K562 (cell line): ENCODE measurements at regions not wholly inside any gene's neighbourhood (a gene's known extent, or its start where the extent isn't known, plus 50 kb on each side); places are given as distances from the start of the nearest gene placed in this dataset.

Experiments
- ATAC-seq: fragments of 200-7000 bp; cut with Tn5 transposase; 3 replicates; pipeline ENCODE4 v1.9.1; 2020; ENCODE audit warnings: moderate library complexity
- BruUV-seq: library from RNA; stranded (reverse); fragments of 400-500 nt; replicated peaks from 2 replicates; lab custom pipeline; 2021; lab: Mats Ljungman, UMichigan
- CTCF ChIA-PET: fragments of 300-600 bp; formaldehyde crosslinking; extraction: SDS; loops from one replicate; lab custom pipeline; 2021; ENCODE audit warnings: low intra/inter-chr PET ratio; lab: Yijun Ruan, JAX
- POLR2A ChIA-PET: fragments of 300-600, 350-650 bp; sonication (Branson Sonifier 250); formaldehyde crosslinking; extraction: SDS; loops from one replicate; lab custom pipeline; 2021; ENCODE audit warnings: antibody characterized with exemption, inconsistent platforms; lab: Yijun Ruan, JAX
- DNase-seq, 4 experiments: peaks; one replicate each; pipeline versions ENCODE4 v3.0.0 to v3.0.0-alpha.2; 2011 to 2018; ENCODE audit warnings: low spot score in 3 of 4, mixed read lengths in 3 of 4; ENCODE audit errors: extremely low read depth in 1 of 4
- FAIRE-seq: peaks from 2 replicates; lab custom pipeline; 2011; peaks lifted over from hg19 to GRCh38; lab: Jason Lieb, UNC
- H2AFZ ChIP-seq: 2 replicates; pipeline ENCODE4 v1.6.0; 2011; ENCODE audit warnings: low read depth, low read length, control low read depth, inconsistent platforms
- H3K27ac ChIP-seq: fragments of 200-600 bp; 3 replicates; pipeline ENCODE4 v1.8.0; 2011; ENCODE audit warnings: low read depth, mild to moderate bottlenecking, control low read depth, inconsistent platforms, low read length, moderate library complexity, mixed read lengths; ENCODE audit errors: extremely low read depth
- H3K27me3 ChIP-seq, 2 experiments: fragments of 300-600 bp in 1 of 2; 2 replicates in 1 of 2; 3 replicates in 1 of 2; pipeline versions ENCODE4 v1.6.0 to v1.8.0; 2011; ENCODE audit warnings: inconsistent platforms in 2 of 2, low read length in 2 of 2, mild to moderate bottlenecking in 1 of 2, mixed read lengths in 1 of 2, moderate library complexity in 1 of 2; ENCODE audit not compliant: control insufficient read depth in 2 of 2, insufficient read depth in 2 of 2
- H3K36me3 ChIP-seq: fragments of 300-600 bp; 3 replicates; pipeline ENCODE4 v1.8.0; 2011; ENCODE audit warnings: mild to moderate bottlenecking, low read length, inconsistent platforms; ENCODE audit not compliant: control insufficient read depth, insufficient read depth
- H3K4me1 ChIP-seq, 2 experiments: fragments of 200-600 bp in 1 of 2; replicated peaks in 1 of 2; 2 replicates in 1 of 2; 3 replicates in 1 of 2; pipeline versions ENCODE4 v1.5.1 to v1.8.0; 2011; ENCODE audit warnings: inconsistent platforms in 2 of 2, low read length in 2 of 2, mild to moderate bottlenecking in 1 of 2, mixed read lengths in 1 of 2, moderate library complexity in 1 of 2; ENCODE audit not compliant: control insufficient read depth in 2 of 2, insufficient read depth in 2 of 2
- H3K4me2 ChIP-seq: 2 replicates; pipeline ENCODE4 v1.6.1; 2011; ENCODE audit warnings: low read length, control low read depth, inconsistent platforms, mixed read lengths; ENCODE audit not compliant: insufficient read depth
- H3K4me3 ChIP-seq: fragments of 200-600 bp; sonication (generic), shearing (Covaris generic); 2 replicates; pipeline ENCODE4 v1.5.1; 2016; ENCODE audit warnings: control low read depth, inconsistent platforms
- H3K79me2 ChIP-seq: fragments of 200-600 bp; 3 replicates; pipeline ENCODE4 v1.8.0; 2011; ENCODE audit warnings: low read length, inconsistent platforms; ENCODE audit not compliant: control insufficient read depth, insufficient read depth
- H3K9ac ChIP-seq, 2 experiments: 2 replicates each; pipeline versions ENCODE4 v1.6.0 to v1.6.1; 2011; ENCODE audit warnings: low read depth in 2 of 2, low read length in 2 of 2, control low read depth in 1 of 2, inconsistent platforms in 1 of 2, mild to moderate bottlenecking in 1 of 2, mixed read lengths in 1 of 2; ENCODE audit not compliant: insufficient read depth in 1 of 2
- H3K9me1 ChIP-seq: one replicate; pipeline ENCODE4 v1.6.0; 2011; ENCODE audit warnings: inconsistent platforms, mild to moderate bottlenecking, low read length, moderate library complexity; ENCODE audit not compliant: control insufficient read depth, insufficient read depth
- H3K9me3 ChIP-seq: replicated peaks from 2 replicates; pipeline ENCODE4 v1.5.1; 2011; ENCODE audit warnings: low read depth, low read length, inconsistent platforms; ENCODE audit not compliant: control insufficient read depth, insufficient read depth
- H4K20me1 ChIP-seq: replicated peaks from 2 replicates; pipeline ENCODE4 v1.6.1; 2011; ENCODE audit warnings: low read length, inconsistent platforms, mixed read lengths; ENCODE audit not compliant: control insufficient read depth, insufficient read depth
- ARID2 ChIP-seq: fragments of 450-650 bp; IDR thresholded peaks from 2 replicates; pipeline ENCODE4 v1.6.1; 2017; ENCODE audit warnings: antibody characterized with exemption, mild to moderate bottlenecking
- E2F3 ChIP-seq: fragments of 250-450 bp; sonication (Bioruptor Pico); IDR thresholded peaks from 2 replicates; pipeline ENCODE4 v1.4.0; 2020; ENCODE audit warnings: mild to moderate bottlenecking
- HINFP ChIP-seq: fragments of 450-650 bp; conservative IDR thresholded peaks from 2 replicates; pipeline ENCODE4 v1.6.1; 2016; ENCODE audit warnings: missing genetic modification characterization, low read depth, mild to moderate bottlenecking, control low read depth, missing compliant biosample characterization
- HMG20A ChIP-seq: fragments of 450-650 bp; formaldehyde crosslinking; conservative IDR thresholded peaks from 2 replicates; pipeline ENCODE4 v1.4.0; 2020; ENCODE audit warnings: mild to moderate bottlenecking, mixed read lengths
- KAT7 ChIP-seq: sonication (generic); formaldehyde crosslinking; IDR thresholded peaks from 2 replicates; pipeline ENCODE4 v1.8.0; 2022; ENCODE audit warnings: missing genetic modification reagents, mild to moderate bottlenecking, borderline replicate concordance
- MEF2D ChIP-seq: conservative IDR thresholded peaks from 2 replicates; pipeline ENCODE4 v1.6.1; 2016; ENCODE audit warnings: low read depth, missing genetic modification characterization, missing compliant biosample characterization
- NR2F6 ChIP-seq: fragments of 450-650 bp; formaldehyde crosslinking; IDR thresholded peaks from 2 replicates; pipeline ENCODE4 v1.4.0; 2020; ENCODE audit warnings: mild to moderate bottlenecking
- NR3C1 ChIP-seq: sonication (generic); formaldehyde crosslinking; IDR thresholded peaks from 2 replicates; pipeline ENCODE4 v1.8.1; 2022; ENCODE audit warnings: missing genetic modification reagents
- PURB ChIP-seq: sonication (generic); formaldehyde crosslinking; IDR thresholded peaks from 2 replicates; pipeline ENCODE4 v1.9.0; 2021; ENCODE audit warnings: low read depth, mild to moderate bottlenecking, missing genetic modification reagents
- RAD51 ChIP-seq: fragments of 450-650 bp; IDR thresholded peaks from 2 replicates; pipeline ENCODE4 v1.7.1; 2016; ENCODE audit warnings: low read depth, mild to moderate bottlenecking, borderline replicate concordance
- SOX6 ChIP-seq: fragments of 450-650 bp; IDR thresholded peaks from 2 replicates; pipeline ENCODE4 v1.6.1; 2014; ENCODE audit warnings: mild to moderate bottlenecking
- TSHZ1 ChIP-seq: fragments of 250-450 bp; sonication (Bioruptor Pico); IDR thresholded peaks from 2 replicates; pipeline ENCODE4 v1.4.0; 2020; ENCODE audit warnings: mild to moderate bottlenecking, moderate library complexity
- ZFPM2 ChIP-seq: fragments of 250-450 bp; sonication (Bioruptor Pico); IDR thresholded peaks from 2 replicates; pipeline ENCODE4 v1.5.1; 2022; ENCODE audit warnings: mild to moderate bottlenecking
- ZNF133 ChIP-seq: fragments of 250-450 bp; sonication (Bioruptor Pico); IDR thresholded peaks from 2 replicates; pipeline ENCODE4 v1.4.0; 2020; ENCODE audit warnings: mild to moderate bottlenecking
- ZNF263 ChIP-seq: sonication (generic); formaldehyde crosslinking; IDR thresholded peaks from 2 replicates; pipeline ENCODE4 v1.8.0; 2022; ENCODE audit warnings: mild to moderate bottlenecking, missing genetic modification reagents, borderline replicate concordance
- ZNF398 ChIP-seq: fragments of 250-450 bp; sonication (Bioruptor Pico); IDR thresholded peaks from 2 replicates; pipeline ENCODE4 v1.8.0; 2021; ENCODE audit warnings: moderate library complexity, mild to moderate bottlenecking, inconsistent platforms
- in situ Hi-C: fragments of 300-500 bp; cut with MboI; formaldehyde crosslinking; loops from 4 replicates; pipeline ENCODE4 v1.15.0; 2018; ENCODE audit warnings: inconsistent platforms, mixed read lengths
- intact Hi-C: fragments of 100-400 bp; cut with micrococcal nuclease; formaldehyde crosslinking; loops from 2 replicates; pipeline ENCODE4 v1.14.2; 2022

- ATAC-seq: no peak
- CTCF ChIA-PET: no interaction called here
- Histone ChIP-seq H3K4me1 (no peaks in the 10 kb centered on the region), H3K27me3 (no peaks in the 10 kb centered on the region), H2AFZ (no peak overlapping the region), H3K4me2 (no peak overlapping the region), H3K9me3 (no peaks in the 10 kb centered on the region), H4K20me1 (no peaks in the 10 kb centered on the region), H3K79me2 (no peaks in the 10 kb centered on the region), H3K9me1 (no peaks in the 10 kb centered on the region), H3K9ac (no peak overlapping the region), H3K4me3 (no peak overlapping the region), H3K27ac (no peak overlapping the region), H3K36me3 (no peaks in the 10 kb centered on the region)
- intact Hi-C loops: no loop called here
- FAIRE-seq: no peak
- in situ Hi-C loops: loop anchor here (25.0 kb wide), 1 partner anchor 1302 kb away; the partner anchor contains the start of gene POC1B
- no peak for DNase-seq
- no TSS peak for BruUV-seq
- POLR2A ChIA-PET: no interaction called here
- TF ChIP-seq SOX6 (no peak), HMG20A (CRISPR knock-in tag) (no peak), ZNF263 (CRISPR knock-in tag) (no peak), RAD51 (no peak), ARID2 (no peak), E2F3 (CRISPR knock-in tag) (no peak), ZFPM2 (no peak), MEF2D (no peak), TSHZ1 (CRISPR knock-in tag) (no peak), NR3C1 (no peak), ZNF133 (CRISPR knock-in tag) (no peak), HINFP (tag) (no peak), ZNF398 (CRISPR knock-in tag) (no peak), NR2F6 (CRISPR knock-in tag) (no peak), PURB (no peak), KAT7 (no peak)
These were observed 115.6 kb downstream of the CCER1 start for GRCh38 chr12:90839346-90839745.
